Hepatocyte (in vitro differentiated cells): ENCODE measurements at regions not wholly inside any gene's neighbourhood (a gene's known extent, or its start where the extent isn't known, plus 50 kb on each side); places are given as distances from the start of the nearest gene placed in this dataset.

Experiments
- DNase-seq: peaks from one replicate; pipeline ENCODE4 v3.0.0-alpha.2; 2016; ENCODE audit warnings: low spot score
- H2AFZ ChIP-seq: fragments of 200-600 bp; sonication (generic); 2 replicates; pipeline ENCODE4 v1.6.0; 2016; ENCODE audit warnings: antibody characterized with exemption, mild to moderate bottlenecking
- H3K27ac ChIP-seq: fragments of 200-600 bp; sonication (generic); 2 replicates; pipeline ENCODE4 v1.5.1; 2016; ENCODE audit warnings: mild to moderate bottlenecking
- H3K27me3 ChIP-seq: fragments of 200-600 bp; sonication (generic); 2 replicates; pipeline ENCODE4 v1.6.1; 2016
- H3K36me3 ChIP-seq: fragments of 200-600 bp; sonication (generic); replicated peaks from 2 replicates; pipeline ENCODE4 v1.5.1; 2016; ENCODE audit warnings: low read depth; ENCODE audit not compliant: insufficient read depth
- H3K4me1 ChIP-seq: fragments of 200-600 bp; sonication (generic); 2 replicates; pipeline ENCODE4 v1.5.1; 2016; ENCODE audit warnings: mild to moderate bottlenecking, moderate library complexity; ENCODE audit not compliant: insufficient read depth
- H3K4me2 ChIP-seq: fragments of 200-600 bp; sonication (generic); 2 replicates; pipeline ENCODE4 v1.6.0; 2016
- H3K4me3 ChIP-seq: fragments of 200-600 bp; sonication (generic); 2 replicates; pipeline ENCODE4 v1.5.1; 2016; ENCODE audit warnings: mild to moderate bottlenecking
- H3K79me2 ChIP-seq: fragments of 200-600 bp; sonication (generic); 2 replicates; pipeline ENCODE4 v1.6.0; 2017; ENCODE audit warnings: mild to moderate bottlenecking
- H3K9me2 ChIP-seq: fragments of 200-600 bp; sonication (generic); replicated peaks from 2 replicates; pipeline ENCODE4 v1.6.0; 2017; ENCODE audit warnings: mild to moderate bottlenecking; ENCODE audit not compliant: insufficient read depth
- H3K9me3 ChIP-seq: fragments of 200-600 bp; sonication (generic); 2 replicates; pipeline ENCODE4 v1.5.1; 2016; ENCODE audit warnings: low read depth, mild to moderate bottlenecking
- H4K20me1 ChIP-seq: fragments of 200-600 bp; sonication (generic); 2 replicates; pipeline ENCODE4 v1.6.0; 2016; ENCODE audit warnings: mild to moderate bottlenecking; ENCODE audit not compliant: insufficient read depth, poor library complexity, severe bottlenecking
- EZH2 ChIP-seq: fragments of 200-600 bp; sonication (generic); IDR thresholded peaks from 2 replicates; pipeline ENCODE4 v1.6.1; 2016; ENCODE audit warnings: antibody characterized with exemption, mild to moderate bottlenecking, borderline replicate concordance
- EZH2phosphoT487 ChIP-seq: fragments of 200-600 bp; sonication (generic); IDR thresholded peaks from one replicate; pipeline ENCODE4 v1.6.1; 2018; ENCODE audit warnings: antibody characterized with exemption, mild to moderate bottlenecking, low read depth, moderate library complexity; ENCODE audit not compliant: unreplicated experiment, severe bottlenecking
- WGBS: methylation state at CpG from one replicate; pipeline ENCODE4 v1.1.6; 2016; ENCODE audit warnings: low lambda C conversion rate; ENCODE audit errors: missing lambda C conversion rate; 5-methylcytosine and 5-hydroxymethylcytosine counted together
- TF ChIP-seq, protein P1 (sequence below): fragments of 200-600 bp; sonication (generic); IDR thresholded peaks from 2 replicates; pipeline ENCODE4 v1.5.1; 2016; ENCODE audit warnings: antibody characterized with exemption, mild to moderate bottlenecking; ENCODE audit not compliant: poor library complexity

DNA sequence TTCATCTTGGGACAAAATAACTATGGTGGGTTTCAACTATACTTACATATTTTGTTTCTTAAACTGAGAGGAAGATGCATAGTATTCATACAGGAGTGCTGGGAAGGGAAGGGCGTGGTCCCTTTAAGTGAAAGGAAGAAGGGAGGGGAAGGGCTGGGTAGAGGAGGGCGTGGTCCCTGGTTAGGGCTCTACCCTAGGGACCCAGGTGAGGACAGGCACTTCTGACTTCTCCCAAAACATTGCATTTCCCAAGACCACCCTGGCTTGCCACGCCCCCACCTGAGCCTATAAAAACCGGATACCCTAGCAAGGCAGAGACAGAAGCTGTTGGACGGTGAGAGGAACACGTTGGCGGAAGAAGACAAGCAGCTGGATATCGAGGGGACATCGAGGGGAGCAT is 157.6 kb upstream of the PLXNA4 start:
- Histone ChIP-seq H3K9me2 (no peaks in the 10 kb centered on the region), H2AFZ (no peak overlapping the region), H4K20me1 (no peaks in the 10 kb centered on the region), H3K4me1 (no peaks in the 10 kb centered on the region), H3K27me3 (no peaks in the 10 kb centered on the region), H3K9me3 (no peaks in the 10 kb centered on the region), H3K4me2 (no peak overlapping the region), H3K36me3 (no peaks in the 10 kb centered on the region), H3K27ac (no peak overlapping the region), H3K4me3 (no peak overlapping the region), H3K79me2 (no peaks in the 10 kb centered on the region)
- 82% methylated on average over 8 of the region's 9 CpGs for WGBS
- TF ChIP-seq EZH2phosphoT487 = no peak
- TF ChIP-seq, protein P1, sequence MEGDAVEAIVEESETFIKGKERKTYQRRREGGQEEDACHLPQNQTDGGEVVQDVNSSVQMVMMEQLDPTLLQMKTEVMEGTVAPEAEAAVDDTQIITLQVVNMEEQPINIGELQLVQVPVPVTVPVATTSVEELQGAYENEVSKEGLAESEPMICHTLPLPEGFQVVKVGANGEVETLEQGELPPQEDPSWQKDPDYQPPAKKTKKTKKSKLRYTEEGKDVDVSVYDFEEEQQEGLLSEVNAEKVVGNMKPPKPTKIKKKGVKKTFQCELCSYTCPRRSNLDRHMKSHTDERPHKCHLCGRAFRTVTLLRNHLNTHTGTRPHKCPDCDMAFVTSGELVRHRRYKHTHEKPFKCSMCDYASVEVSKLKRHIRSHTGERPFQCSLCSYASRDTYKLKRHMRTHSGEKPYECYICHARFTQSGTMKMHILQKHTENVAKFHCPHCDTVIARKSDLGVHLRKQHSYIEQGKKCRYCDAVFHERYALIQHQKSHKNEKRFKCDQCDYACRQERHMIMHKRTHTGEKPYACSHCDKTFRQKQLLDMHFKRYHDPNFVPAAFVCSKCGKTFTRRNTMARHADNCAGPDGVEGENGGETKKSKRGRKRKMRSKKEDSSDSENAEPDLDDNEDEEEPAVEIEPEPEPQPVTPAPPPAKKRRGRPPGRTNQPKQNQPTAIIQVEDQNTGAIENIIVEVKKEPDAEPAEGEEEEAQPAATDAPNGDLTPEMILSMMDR = no peak
- no peak for TF ChIP-seq EZH2
- DNase-seq = no peak

DNA sequence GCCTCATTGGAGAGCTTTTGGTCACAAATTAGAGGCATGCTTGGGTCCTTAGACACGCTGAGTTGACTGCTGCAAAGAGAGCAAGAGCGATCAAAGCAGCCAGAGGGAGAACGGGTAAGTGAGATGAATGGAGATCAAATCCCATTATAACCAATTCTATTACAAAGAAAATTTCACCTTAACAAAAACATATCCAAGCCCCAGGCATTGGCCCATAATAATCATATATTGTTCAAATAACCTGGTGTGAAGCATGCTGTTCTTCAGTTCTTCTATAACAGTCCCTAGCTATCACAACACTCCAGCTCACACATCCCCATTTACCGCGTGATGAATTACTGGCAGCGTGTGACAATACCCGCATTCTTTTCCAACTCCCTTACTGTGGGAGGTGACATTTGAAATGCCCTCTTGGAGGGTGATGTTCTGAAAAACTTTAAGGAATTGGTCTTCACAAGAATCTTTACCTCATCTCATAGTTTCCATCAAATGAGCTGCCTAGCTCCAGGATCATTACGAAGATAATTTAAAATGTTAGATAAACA is 156.1 kb upstream of the PLXNA4 start:
- H3K4me2 ChIP-seq = no peak overlapping the region
- no peaks in the 10 kb centered on the region for H3K9me2 ChIP-seq
- H3K27ac ChIP-seq = no peak overlapping the region
- H3K4me1 ChIP-seq = no peaks in the 10 kb centered on the region
- TF ChIP-seq, protein P1 = no peak
- no peak for TF ChIP-seq EZH2phosphoT487
- no peak for TF ChIP-seq EZH2
- no peaks in the 10 kb centered on the region for H4K20me1 ChIP-seq
- no peaks in the 10 kb centered on the region for H3K27me3 ChIP-seq
- DNase-seq = no peak
- H3K36me3 ChIP-seq = no peaks in the 10 kb centered on the region
- H3K9me3 ChIP-seq = no peaks in the 10 kb centered on the region
- no peak overlapping the region for H3K4me3 ChIP-seq
- H3K79me2 ChIP-seq = no peaks in the 10 kb centered on the region
- no peak overlapping the region for H2AFZ ChIP-seq
- 85% methylated on average over 8 of the region's 8 CpGs for WGBS

DNA sequence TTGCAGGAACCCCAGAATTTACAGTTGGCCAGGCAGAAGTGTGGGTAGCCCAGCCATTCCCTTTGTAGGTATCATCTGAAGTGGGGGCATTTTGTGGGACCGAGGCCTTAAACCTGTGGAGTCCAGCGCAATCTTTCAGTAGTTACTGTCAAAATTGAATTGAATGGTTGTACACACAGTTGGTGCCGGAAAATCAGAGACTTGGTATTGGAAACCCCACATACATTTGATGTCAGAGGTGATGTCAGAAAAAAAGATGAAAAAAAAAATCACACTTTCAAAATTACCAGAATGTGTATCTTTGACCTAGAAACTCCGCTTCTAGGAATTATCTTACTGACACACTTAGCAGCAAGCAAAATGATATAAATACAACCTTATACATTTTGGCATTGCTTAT is 153.8 kb upstream of the PLXNA4 start:
- H4K20me1 ChIP-seq = no peaks in the 10 kb centered on the region
- H3K36me3 ChIP-seq = no peaks in the 10 kb centered on the region
- H3K9me3 ChIP-seq = no peaks in the 10 kb centered on the region
- H3K4me1 ChIP-seq = no peaks in the 10 kb centered on the region
- no peak overlapping the region for H3K4me2 ChIP-seq
- H3K9me2 ChIP-seq = no peaks in the 10 kb centered on the region
- H3K4me3 ChIP-seq = no peak overlapping the region
- no peak overlapping the region for H3K27ac ChIP-seq
- DNase-seq = no peak
- H3K79me2 ChIP-seq = no peaks in the 10 kb centered on the region
- no peak for TF ChIP-seq EZH2phosphoT487
- TF ChIP-seq, protein P1 = no peak
- TF ChIP-seq EZH2 = no peak
- H2AFZ ChIP-seq = no peak overlapping the region
- WGBS = 95% methylated on average over 4 of the region's 4 CpGs
- no peaks in the 10 kb centered on the region for H3K27me3 ChIP-seq
